Epithelial cell of proximal tubule (primary cell): ENCODE measurements at regions not wholly inside any gene's neighbourhood (a gene's known extent, or its start where the extent isn't known, plus 50 kb on each side); places are given as distances from the start of the nearest gene placed in this dataset.

ENCODE experiments used
- DNase-seq: peaks from one replicate; pipeline ENCODE4 v3.0.0-alpha.2; 2011; ENCODE audit warnings: low read depth
- H3K4me3 ChIP-seq: 2 replicates; pipeline ENCODE4 v1.5.1; 2011; ENCODE audit warnings: low read depth, mild to moderate bottlenecking, low read length
- CTCF ChIP-seq: conservative IDR thresholded peaks from 2 replicates; pipeline ENCODE4 v1.5.1; 2012; ENCODE audit warnings: low read depth, mild to moderate bottlenecking, low read length

GRCh38 chr1:185478877-185479276 lies 161.8 kb upstream of the IVNS1ABP start:
- TF ChIP-seq CTCF = no peak
- no peak overlapping the region for H3K4me3 ChIP-seq
- no peak for DNase-seq

GRCh38 chr1:185477638-185478580 lies 160.9 kb upstream of the IVNS1ABP start:
- no peak for TF ChIP-seq CTCF
- no peak for DNase-seq
- no peak overlapping the region for H3K4me3 ChIP-seq

- DNase-seq = no peak
- H3K4me3 ChIP-seq = no peak overlapping the region
- TF ChIP-seq CTCF = no peak
These were observed 157.6 kb upstream of the IVNS1ABP start for GRCh38 chr1:185474440-185475149.

GRCh38 chr1:185473186-185473585 lies 156.1 kb upstream of the IVNS1ABP start:
- DNase-seq = no peak
- TF ChIP-seq CTCF = no peak
- no peak overlapping the region for H3K4me3 ChIP-seq

GRCh38 chr1:185468626-185469025 lies 151.6 kb upstream of the IVNS1ABP start:
- no peak overlapping the region for H3K4me3 ChIP-seq
- no peak for TF ChIP-seq CTCF
- DNase-seq = no peak

GRCh38 chr1:185467122-185467521 lies 150.1 kb upstream of the IVNS1ABP start:
- H3K4me3 ChIP-seq = no peak overlapping the region
- no peak for TF ChIP-seq CTCF
- no peak for DNase-seq
